ENCODE measurements at regions not wholly inside any gene's neighbourhood (a gene's known extent, or its start where the extent isn't known, plus 50 kb on each side); places are given as distances from the start of the nearest gene placed in this dataset.

DNA sequence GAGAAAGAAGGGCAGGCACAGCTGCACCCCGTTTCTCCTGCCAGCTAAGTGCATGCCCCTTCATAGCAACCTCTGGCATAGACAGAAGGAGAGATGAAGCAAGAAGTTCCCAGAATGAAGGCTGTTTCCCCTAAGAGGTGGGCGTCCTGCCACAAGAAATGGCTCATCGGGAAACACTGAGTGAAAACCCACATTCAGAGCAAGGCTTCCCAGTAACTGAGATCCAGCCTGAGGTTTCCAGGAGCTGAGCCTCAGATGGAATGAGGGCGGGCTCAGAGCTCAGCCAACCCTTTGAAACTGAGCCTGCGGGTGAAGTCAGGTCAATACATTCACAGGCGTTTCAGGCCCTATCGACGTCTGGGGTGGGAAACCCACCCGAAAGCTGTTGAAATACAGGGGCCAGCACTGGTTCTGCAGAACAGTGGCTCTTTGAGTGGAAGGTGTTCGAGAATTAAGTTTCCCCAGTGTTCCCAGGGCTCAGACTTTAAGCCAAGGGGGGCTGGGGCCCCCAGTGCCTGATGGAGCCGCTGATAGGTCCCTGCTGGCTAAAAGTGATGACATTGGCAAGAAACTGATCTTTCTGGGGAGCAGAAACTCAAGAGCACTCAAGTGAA, 510.2 kb downstream of the RPS24 start:
- POLR2A ChIA-PET: interaction anchor here (1.1 kb wide), 1 partner anchor 8 kb away, joined by 5 read pairs; no protein-coding TSS in a partner anchor
- DNase-seq (ENCODE audit: low read depth, low spot score): peak; percentile 85
- H3K27me3 ChIP-seq (ENCODE audit: control insufficient read depth, insufficient read depth, low read length): peaks cover 8% of the 10 kb centered on the region
- H3K4me3 ChIP-seq (ENCODE audit: low read depth, low read length): no peak overlapping the region
- TF ChIP-seq, protein P1, sequence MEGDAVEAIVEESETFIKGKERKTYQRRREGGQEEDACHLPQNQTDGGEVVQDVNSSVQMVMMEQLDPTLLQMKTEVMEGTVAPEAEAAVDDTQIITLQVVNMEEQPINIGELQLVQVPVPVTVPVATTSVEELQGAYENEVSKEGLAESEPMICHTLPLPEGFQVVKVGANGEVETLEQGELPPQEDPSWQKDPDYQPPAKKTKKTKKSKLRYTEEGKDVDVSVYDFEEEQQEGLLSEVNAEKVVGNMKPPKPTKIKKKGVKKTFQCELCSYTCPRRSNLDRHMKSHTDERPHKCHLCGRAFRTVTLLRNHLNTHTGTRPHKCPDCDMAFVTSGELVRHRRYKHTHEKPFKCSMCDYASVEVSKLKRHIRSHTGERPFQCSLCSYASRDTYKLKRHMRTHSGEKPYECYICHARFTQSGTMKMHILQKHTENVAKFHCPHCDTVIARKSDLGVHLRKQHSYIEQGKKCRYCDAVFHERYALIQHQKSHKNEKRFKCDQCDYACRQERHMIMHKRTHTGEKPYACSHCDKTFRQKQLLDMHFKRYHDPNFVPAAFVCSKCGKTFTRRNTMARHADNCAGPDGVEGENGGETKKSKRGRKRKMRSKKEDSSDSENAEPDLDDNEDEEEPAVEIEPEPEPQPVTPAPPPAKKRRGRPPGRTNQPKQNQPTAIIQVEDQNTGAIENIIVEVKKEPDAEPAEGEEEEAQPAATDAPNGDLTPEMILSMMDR (IDR thresholded peaks at IDR 0.05; ENCODE audit: low read depth, low read length): no peak
- peak overlapping the region; percentile 82 for H3K27ac ChIP-seq (ENCODE audit: low read depth, low read length)
- H3K9me3 ChIP-seq (ENCODE audit: control insufficient read depth, insufficient read depth, low read length): no peaks in the 10 kb centered on the region
- CTCF ChIA-PET: no interaction called here

DNA sequence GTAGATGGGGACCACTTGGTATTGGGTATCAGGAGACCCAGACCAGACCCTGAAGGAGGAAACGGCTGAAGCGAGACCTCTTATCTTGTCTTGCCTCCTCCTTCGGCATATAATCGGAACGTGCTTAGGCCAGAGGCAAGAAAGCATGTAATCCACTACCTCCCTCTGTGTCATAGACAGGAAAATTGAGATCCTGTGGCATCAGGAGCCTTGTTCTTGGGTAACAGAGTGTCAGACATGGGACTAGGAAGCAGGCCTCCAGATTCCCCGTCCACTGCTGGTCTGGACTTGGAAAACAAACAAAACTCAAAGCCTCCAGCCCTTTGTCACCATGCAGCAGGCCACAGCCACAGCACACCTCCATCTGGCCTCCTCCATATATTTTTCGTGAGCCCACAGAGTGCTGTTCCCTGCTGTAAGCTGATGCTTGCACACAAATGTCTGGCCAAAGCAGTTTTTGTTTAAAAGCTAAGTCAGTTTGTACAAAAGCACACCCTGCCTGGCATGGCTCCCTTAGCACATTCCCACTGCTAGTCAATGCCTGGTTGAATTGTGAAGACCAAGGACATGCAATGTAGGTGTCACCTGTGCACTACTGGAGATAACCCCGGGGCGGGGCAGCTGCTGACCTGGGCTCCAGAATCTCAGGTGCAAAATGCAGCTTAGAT, 510.9 kb downstream of the RPS24 start:
- POLR2A ChIA-PET: interaction anchor here (1.1 kb wide), 1 partner anchor 7 kb away, joined by 5 read pairs; no protein-coding TSS in a partner anchor
- Histone ChIP-seq H3K9me3 (ENCODE audit: control insufficient read depth, insufficient read depth, low read length) (no peaks in the 10 kb centered on the region), H3K27me3 (ENCODE audit: control insufficient read depth, insufficient read depth, low read length) (peaks cover 9% of the 10 kb centered on the region), H3K4me3 (ENCODE audit: low read depth, low read length) (no peak overlapping the region), H3K27ac (ENCODE audit: low read depth, low read length) (peak overlapping the region; percentile 82)
- no peak for DNase-seq (ENCODE audit: low read depth, low spot score)
- CTCF ChIA-PET: no interaction called here
- TF ChIP-seq, protein P1 (IDR thresholded peaks at IDR 0.05; ENCODE audit: low read depth, low read length): no peak

DNA sequence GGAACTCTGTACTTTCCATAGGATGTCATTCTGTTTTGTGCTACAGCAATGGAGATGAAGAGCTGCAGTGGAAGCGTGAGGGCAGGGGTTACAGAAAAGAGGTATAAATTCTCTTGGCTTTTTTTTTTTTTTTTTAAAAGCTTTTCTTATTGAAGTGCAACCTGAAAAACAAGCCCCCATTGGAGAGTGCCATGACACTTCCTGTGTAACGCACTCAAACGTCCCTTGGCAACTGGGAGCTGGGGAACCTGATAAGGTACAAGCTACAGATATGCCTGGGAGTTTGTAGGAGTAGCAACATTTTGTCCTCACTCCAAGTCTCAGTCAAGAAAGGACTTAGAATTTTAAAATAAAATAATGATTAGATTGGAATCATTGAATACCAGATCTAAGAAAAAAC, 512.1 kb downstream of the RPS24 start:
- POLR2A ChIA-PET: no interaction called here
- Histone ChIP-seq H3K9me3 (ENCODE audit: control insufficient read depth, insufficient read depth, low read length) (no peaks in the 10 kb centered on the region), H3K4me3 (ENCODE audit: low read depth, low read length) (no peak overlapping the region), H3K27me3 (ENCODE audit: control insufficient read depth, insufficient read depth, low read length) (peaks cover 13% of the 10 kb centered on the region), H3K27ac (ENCODE audit: low read depth, low read length) (no peak overlapping the region)
- TF ChIP-seq, protein P1 (IDR thresholded peaks at IDR 0.05; ENCODE audit: low read depth, low read length): no peak
- DNase-seq (ENCODE audit: low read depth, low spot score): no peak
- CTCF ChIA-PET: no interaction called here

DNA sequence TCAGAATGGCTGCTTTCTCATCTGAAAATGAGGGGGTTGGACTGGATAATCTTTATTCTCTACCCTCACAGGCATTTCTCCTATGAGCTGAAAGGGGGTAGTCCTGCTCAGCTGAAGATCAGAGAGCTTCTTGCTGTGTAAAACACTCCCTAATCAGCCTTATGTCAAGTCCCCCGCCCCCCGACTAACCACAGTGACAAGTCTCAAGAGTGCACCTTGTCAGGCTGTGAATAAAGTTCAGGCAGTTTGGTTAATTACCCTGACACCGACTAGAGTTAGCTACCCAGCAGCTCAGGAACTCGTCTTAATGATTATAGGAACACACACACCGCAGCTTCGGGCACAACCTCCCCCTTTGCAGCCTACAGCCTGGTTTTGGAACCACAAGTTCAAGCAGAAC, 513.7 kb downstream of the RPS24 start:
- DNase-seq (ENCODE audit: low read depth, low spot score): no peak
- H3K27ac ChIP-seq (ENCODE audit: low read depth, low read length): no peak overlapping the region
- ChIA-PET POLR2A (no interaction called here), CTCF (no interaction called here)
- peaks cover 13% of the 10 kb centered on the region for H3K27me3 ChIP-seq (ENCODE audit: control insufficient read depth, insufficient read depth, low read length)
- H3K9me3 ChIP-seq (ENCODE audit: control insufficient read depth, insufficient read depth, low read length): no peaks in the 10 kb centered on the region
- TF ChIP-seq, protein P1 (IDR thresholded peaks at IDR 0.05; ENCODE audit: low read depth, low read length): no peak
- H3K4me3 ChIP-seq (ENCODE audit: low read depth, low read length): no peak overlapping the region

DNA sequence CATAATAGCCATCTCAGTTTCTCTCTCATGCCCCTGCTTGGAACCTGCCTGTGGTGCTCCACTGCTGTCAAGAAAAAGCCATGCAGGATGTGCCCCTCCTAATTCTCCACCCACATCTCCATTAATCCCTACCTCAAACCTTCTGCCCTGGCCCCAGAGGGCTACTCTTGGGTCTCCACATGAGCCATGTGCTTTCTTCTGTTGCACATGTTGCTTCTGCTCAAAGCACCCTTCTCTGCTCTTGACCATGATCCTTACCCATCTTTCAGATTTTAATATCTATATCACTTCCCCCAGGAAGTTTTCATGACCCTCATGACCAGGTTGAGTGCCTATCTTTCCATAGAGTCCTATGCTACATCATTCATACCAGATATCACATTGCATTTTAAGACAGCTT, 514.2 kb downstream of the RPS24 start:
- no peak for DNase-seq (ENCODE audit: low read depth, low spot score)
- ChIA-PET CTCF (no interaction called here), POLR2A (no interaction called here)
- TF ChIP-seq, protein P1 (IDR thresholded peaks at IDR 0.05; ENCODE audit: low read depth, low read length): no peak
- peaks cover 13% of the 10 kb centered on the region for H3K27me3 ChIP-seq (ENCODE audit: control insufficient read depth, insufficient read depth, low read length)
- H3K4me3 ChIP-seq (ENCODE audit: low read depth, low read length): no peak overlapping the region
- H3K27ac ChIP-seq (ENCODE audit: low read depth, low read length): no peak overlapping the region
- no peaks in the 10 kb centered on the region for H3K9me3 ChIP-seq (ENCODE audit: control insufficient read depth, insufficient read depth, low read length)
